ENCODE measurements at regions not wholly inside any gene's neighbourhood (a gene's known extent, or its start where the extent isn't known, plus 50 kb on each side); places are given as distances from the start of the nearest gene placed in this dataset.

GRCh38 chr7:26609532-26609931 is 254.9 kb downstream of the SKAP2 start:
- TF ChIP-seq CTCF (conservative IDR thresholded peaks at IDR 0.05): no peak
- TF ChIP-seq EZH2 (IDR thresholded peaks at IDR 0.05; ENCODE audit: low read depth): no peak
